ENCODE measurements at regions not wholly inside any gene's neighbourhood (a gene's known extent, or its start where the extent isn't known, plus 50 kb on each side); places are given as distances from the start of the nearest gene placed in this dataset.

- DNase-seq (no peak), ATAC-seq (replicated peaks) (no peak)
- no peaks in the 10 kb centered on the region for H3K36me3 Mint-ChIP-seq
- H3K27ac Mint-ChIP-seq = no peak overlapping the region
- H3K4me1 Mint-ChIP-seq = no peaks in the 10 kb centered on the region
- H3K27me3 Mint-ChIP-seq = no peaks in the 10 kb centered on the region
- peaks cover 0 to 5% of the 10 kb centered on the region in 2 donors for H3K9me3 Mint-ChIP-seq
- no peak overlapping the region for H3K4me3 Mint-ChIP-seq
These were observed 554.3 kb downstream of the EPHA7 start for GRCh38 chr6:92864966-92865555.

GRCh38 chr6:92849636-92850035 is 569.7 kb downstream of the EPHA7 start:
- H3K4me1 Mint-ChIP-seq = no peaks in the 10 kb centered on the region
- ATAC-seq (replicated peaks) (no peak), DNase-seq (no peak)
- H3K9me3 Mint-ChIP-seq = peaks cover 1 to 12% of the 10 kb centered on the region in 2 donors
- no peak overlapping the region for H3K4me3 Mint-ChIP-seq
- H3K27ac Mint-ChIP-seq = no peak overlapping the region
- H3K27me3 Mint-ChIP-seq = no peaks in the 10 kb centered on the region
- no peaks in the 10 kb centered on the region for H3K36me3 Mint-ChIP-seq

DNA sequence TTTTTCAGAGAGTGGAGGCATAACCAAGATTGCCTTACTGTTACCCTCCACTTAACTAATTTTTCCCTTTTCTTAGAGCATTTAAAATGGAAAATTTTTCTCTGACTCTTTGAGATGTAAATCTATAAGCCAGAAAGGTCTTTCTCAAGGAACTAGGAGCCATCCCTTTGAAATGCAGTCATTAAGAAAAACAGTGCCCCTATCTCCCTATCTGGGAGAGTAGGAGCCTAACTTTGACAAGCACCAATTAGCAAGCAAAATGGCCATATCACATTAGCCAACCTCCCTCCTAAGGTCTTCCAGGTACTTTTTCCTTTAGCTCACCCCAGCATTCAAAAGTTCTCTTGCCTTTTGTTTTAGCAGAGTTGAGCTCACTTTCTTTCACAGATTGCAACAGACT is 570.5 kb downstream of the EPHA7 start:
- Mint-ChIP-seq H3K4me3 (no peak overlapping the region), H3K27ac (no peak overlapping the region), H3K4me1 (no peaks in the 10 kb centered on the region), H3K9me3 (peaks cover 1 to 12% of the 10 kb centered on the region in 2 donors), H3K27me3 (no peaks in the 10 kb centered on the region), H3K36me3 (no peaks in the 10 kb centered on the region)
- no peak for ATAC-seq (replicated peaks)
- DNase-seq = no peak

DNA sequence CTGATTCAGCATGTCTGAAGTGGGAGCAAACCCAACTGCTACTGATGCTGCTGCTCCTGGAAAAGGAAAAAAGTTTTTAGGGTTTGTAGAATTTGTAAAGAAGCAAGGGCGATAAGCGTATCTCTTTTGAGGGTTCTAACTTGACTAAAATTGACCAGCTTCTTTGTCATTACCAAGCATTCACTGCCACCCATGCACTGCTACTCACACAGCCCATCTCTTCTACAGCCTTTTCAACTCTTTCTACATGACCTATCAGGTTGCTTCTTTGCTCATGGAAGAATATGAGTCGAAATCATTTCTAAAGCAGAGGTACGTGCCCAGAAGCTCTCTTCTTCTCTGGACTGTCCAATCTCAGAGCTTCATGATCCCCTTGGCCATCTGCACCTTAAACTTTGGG is 570.9 kb downstream of the EPHA7 start:
- Mint-ChIP-seq H3K27me3 (no peaks in the 10 kb centered on the region), H3K4me1 (no peaks in the 10 kb centered on the region), H3K9me3 (peaks cover 1 to 12% of the 10 kb centered on the region in 2 donors), H3K27ac (no peak overlapping the region), H3K36me3 (no peaks in the 10 kb centered on the region), H3K4me3 (no peak overlapping the region)
- DNase-seq = no peak
- ATAC-seq (replicated peaks) = no peak

DNA sequence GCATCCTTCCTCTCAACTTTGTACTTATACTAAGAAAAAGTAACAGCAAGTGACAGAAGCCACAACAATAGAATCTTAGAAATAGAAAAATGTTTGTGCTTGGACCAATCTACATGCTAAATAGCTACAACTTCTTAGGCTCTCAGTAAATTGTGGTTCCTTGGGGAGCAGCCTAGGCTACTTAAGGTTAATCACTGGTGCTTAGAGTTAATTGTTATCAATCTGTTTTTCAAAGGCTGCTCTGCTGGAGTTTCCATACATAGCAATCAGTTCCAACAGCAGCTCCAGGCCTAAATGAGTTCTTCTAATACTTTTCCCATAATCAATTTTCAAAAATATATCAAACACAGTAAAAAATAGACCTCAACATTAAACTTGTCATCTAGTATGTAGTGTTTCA is 571.4 kb downstream of the EPHA7 start:
- no peaks in the 10 kb centered on the region for H3K27me3 Mint-ChIP-seq
- ATAC-seq (replicated peaks) (no peak), DNase-seq (no peak)
- H3K4me3 Mint-ChIP-seq = no peak overlapping the region
- H3K9me3 Mint-ChIP-seq = peaks cover 1 to 12% of the 10 kb centered on the region in 2 donors
- no peak overlapping the region for H3K27ac Mint-ChIP-seq
- H3K4me1 Mint-ChIP-seq = no peaks in the 10 kb centered on the region
- no peaks in the 10 kb centered on the region for H3K36me3 Mint-ChIP-seq

- no peak for DNase-seq
These were observed 579.0 kb downstream of the EPHA7 start for GRCh38 chr6:92840246-92840930.

DNA sequence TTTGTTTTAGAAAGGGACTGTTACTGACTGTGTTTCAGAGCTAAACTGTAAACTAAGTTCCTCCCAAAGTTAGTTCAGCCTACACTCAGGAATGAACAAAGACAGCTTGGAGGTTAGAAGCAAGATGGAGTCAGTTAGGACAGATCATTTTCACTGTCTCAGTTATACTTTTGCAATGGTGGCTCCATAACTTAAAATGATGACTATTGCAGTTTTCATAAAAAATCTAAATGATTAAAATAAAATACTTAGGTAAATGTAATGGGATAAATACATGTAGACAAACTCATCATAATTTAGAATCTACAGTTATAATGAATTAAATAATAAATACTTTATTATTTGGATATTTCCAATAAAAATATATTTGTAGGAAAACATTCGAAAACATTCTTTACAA is 590.6 kb downstream of the EPHA7 start:
- DNase-seq (no peak), ATAC-seq (replicated peaks) (no peak)
- H3K4me3 Mint-ChIP-seq = no peak overlapping the region
- no peaks in the 10 kb centered on the region for H3K36me3 Mint-ChIP-seq
- H3K27me3 Mint-ChIP-seq = no peaks in the 10 kb centered on the region
- peaks cover 0 to 2% of the 10 kb centered on the region in 2 donors for H3K9me3 Mint-ChIP-seq
- no peak overlapping the region for H3K27ac Mint-ChIP-seq
- H3K4me1 Mint-ChIP-seq = no peaks in the 10 kb centered on the region

More at GRCh38 chr6:92840246-92840930, 579.0 kb downstream of the EPHA7 start:
- H3K27ac Mint-ChIP-seq = no peak overlapping the region
- no peaks in the 10 kb centered on the region for H3K27me3 Mint-ChIP-seq
- no peaks in the 10 kb centered on the region for H3K4me1 Mint-ChIP-seq
- no peak for ATAC-seq (replicated peaks)
- H3K9me3 Mint-ChIP-seq = no peaks in the 10 kb centered on the region
- no peak overlapping the region for H3K4me3 Mint-ChIP-seq
- no peaks in the 10 kb centered on the region for H3K36me3 Mint-ChIP-seq

GRCh38 chr6:92827104-92827503 is 592.3 kb downstream of the EPHA7 start:
- H3K36me3 Mint-ChIP-seq = no peaks in the 10 kb centered on the region
- H3K4me1 Mint-ChIP-seq = no peaks in the 10 kb centered on the region
- H3K9me3 Mint-ChIP-seq = peaks cover 0 to 2% of the 10 kb centered on the region in 2 donors
- DNase-seq = no peak
- no peak for ATAC-seq (replicated peaks)
- no peak overlapping the region for H3K27ac Mint-ChIP-seq
- H3K4me3 Mint-ChIP-seq = no peak overlapping the region
- no peaks in the 10 kb centered on the region for H3K27me3 Mint-ChIP-seq

DNA sequence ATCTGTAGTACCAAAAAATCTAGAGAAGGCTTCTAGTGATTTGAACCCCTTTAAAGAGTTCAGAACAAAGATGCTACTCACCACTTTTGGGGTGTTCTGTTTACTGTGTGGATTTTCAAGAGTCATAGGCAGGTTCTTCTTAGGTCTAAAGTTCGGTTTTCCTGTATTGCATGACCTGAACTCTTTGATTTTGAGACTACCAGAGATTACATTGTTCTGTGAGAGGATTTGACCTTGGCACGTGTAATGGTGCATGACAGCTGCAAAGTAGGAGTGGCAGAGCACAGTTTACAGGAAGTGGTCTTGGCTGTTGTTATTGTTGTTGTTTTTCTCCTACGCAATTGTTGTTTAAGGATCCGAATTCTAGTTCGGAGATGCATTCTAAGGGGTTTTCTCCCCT is 592.7 kb downstream of the EPHA7 start:
- no peak for DNase-seq
- Mint-ChIP-seq H3K27me3 (no peaks in the 10 kb centered on the region), H3K27ac (no peak overlapping the region), H3K36me3 (no peaks in the 10 kb centered on the region), H3K4me3 (no peak overlapping the region), H3K4me1 (no peaks in the 10 kb centered on the region), H3K9me3 (peaks cover 0 to 2% of the 10 kb centered on the region in 2 donors)
- ATAC-seq (replicated peaks) = no peak

- ATAC-seq (replicated peaks) = no peak
- H3K27ac Mint-ChIP-seq = no peak overlapping the region
- H3K4me3 Mint-ChIP-seq = no peak overlapping the region
- H3K27me3 Mint-ChIP-seq = no peaks in the 10 kb centered on the region
- no peaks in the 10 kb centered on the region for H3K36me3 Mint-ChIP-seq
- H3K4me1 Mint-ChIP-seq = no peaks in the 10 kb centered on the region
- H3K9me3 Mint-ChIP-seq = peaks cover 0 to 1% of the 10 kb centered on the region in 2 donors
- DNase-seq = no peak
These were observed 597.1 kb downstream of the EPHA7 start for GRCh38 chr6:92822222-92822621.

GRCh38 chr6:92820601-92821000 is 598.8 kb downstream of the EPHA7 start:
- H3K27ac Mint-ChIP-seq = no peak overlapping the region
- DNase-seq (no peak), ATAC-seq (replicated peaks) (no peak)
- H3K4me1 Mint-ChIP-seq = no peaks in the 10 kb centered on the region
- H3K4me3 Mint-ChIP-seq = no peak overlapping the region
- no peaks in the 10 kb centered on the region for H3K36me3 Mint-ChIP-seq
- H3K27me3 Mint-ChIP-seq = no peaks in the 10 kb centered on the region
- H3K9me3 Mint-ChIP-seq = peaks cover 2 to 4% of the 10 kb centered on the region in 2 donors

- H3K36me3 Mint-ChIP-seq = no peaks in the 10 kb centered on the region
- no peaks in the 10 kb centered on the region for H3K27me3 Mint-ChIP-seq
- peaks cover 0 to 3% of the 10 kb centered on the region in 2 donors for H3K9me3 Mint-ChIP-seq
- ATAC-seq (replicated peaks) (peak; percentile 91 to 92), DNase-seq (no peak)
- no peak overlapping the region for H3K27ac Mint-ChIP-seq
- no peak overlapping the region for H3K4me3 Mint-ChIP-seq
- peaks cover 0 to 4% of the 10 kb centered on the region in 2 donors for H3K4me1 Mint-ChIP-seq
These were observed 608.4 kb downstream of the EPHA7 start for GRCh38 chr6:92810913-92811312.

DNA sequence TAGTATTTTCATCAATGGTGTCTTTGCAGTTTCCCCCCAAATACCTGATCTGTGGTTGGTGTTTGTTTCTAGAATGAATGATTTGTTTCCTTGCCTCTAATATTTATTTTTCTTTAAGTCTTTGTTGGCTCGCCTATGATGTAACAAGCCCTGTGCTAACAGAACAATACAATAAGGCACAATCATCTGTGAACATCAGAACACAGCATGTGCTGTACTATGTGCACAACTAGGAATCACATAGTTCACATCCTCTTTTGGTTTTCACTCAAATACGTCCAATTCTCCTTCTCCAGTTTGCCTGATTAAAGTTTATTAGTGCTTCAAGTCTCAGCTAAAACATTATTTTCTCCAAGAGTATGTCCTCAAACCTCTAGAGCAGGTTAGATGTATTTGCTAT is 613.1 kb downstream of the EPHA7 start:
- no peak overlapping the region for H3K4me3 Mint-ChIP-seq
- H3K9me3 Mint-ChIP-seq = no peaks in the 10 kb centered on the region
- no peak for ATAC-seq (replicated peaks)
- DNase-seq = no peak
- H3K4me1 Mint-ChIP-seq = peaks cover 0 to 4% of the 10 kb centered on the region in 2 donors
- H3K27ac Mint-ChIP-seq = no peak overlapping the region
- no peaks in the 10 kb centered on the region for H3K27me3 Mint-ChIP-seq
- no peaks in the 10 kb centered on the region for H3K36me3 Mint-ChIP-seq

- H3K36me3 Mint-ChIP-seq = no peaks in the 10 kb centered on the region
- no peak overlapping the region for H3K4me3 Mint-ChIP-seq
- H3K27me3 Mint-ChIP-seq = no peaks in the 10 kb centered on the region
- H3K27ac Mint-ChIP-seq = no peak overlapping the region
- no peaks in the 10 kb centered on the region for H3K4me1 Mint-ChIP-seq
- no peak for ATAC-seq (replicated peaks)
- no peak for DNase-seq
- peaks cover 2 to 5% of the 10 kb centered on the region in 2 donors for H3K9me3 Mint-ChIP-seq
These were observed 628.0 kb downstream of the EPHA7 start for GRCh38 chr6:92791403-92791802.

GRCh38 chr6:92790381-92790780 is 629.0 kb downstream of the EPHA7 start:
- no peak for DNase-seq
- H3K4me1 Mint-ChIP-seq = no peaks in the 10 kb centered on the region
- H3K9me3 Mint-ChIP-seq = peaks cover 2 to 5% of the 10 kb centered on the region in 2 donors
- no peak overlapping the region for H3K27ac Mint-ChIP-seq
- no peak for ATAC-seq (replicated peaks)
- H3K27me3 Mint-ChIP-seq = no peaks in the 10 kb centered on the region
- no peak overlapping the region for H3K4me3 Mint-ChIP-seq
- H3K36me3 Mint-ChIP-seq = no peaks in the 10 kb centered on the region
